Ramos (cell line): ENCODE measurements at regions not wholly inside any gene's neighbourhood (a gene's known extent, or its start where the extent isn't known, plus 50 kb on each side); places are given as distances from the start of the nearest gene placed in this dataset.

Experiments used
- in situ Hi-C: fragments of 300-500 bp; cut with MboI; formaldehyde crosslinking; loops from one replicate; pipeline ENCODE4 v1.14.3; 2022; ENCODE audit warnings: low sequenced_read_pairs; ENCODE audit not compliant: unreplicated experiment

GRCh38 chrX:10045327-10046000, 78.3 kb downstream of the CLDN34 start:
- in situ Hi-C loops: no loop called here

- in situ Hi-C loops: no loop called here
Measured at GRCh38 chrX:10047133-10047532, 80.0 kb downstream of the CLDN34 start.

GRCh38 chrX:10047631-10048030, 80.5 kb downstream of the CLDN34 start:
- in situ Hi-C loops: no loop called here

GRCh38 chrX:10048076-10048475, 80.9 kb downstream of the CLDN34 start:
- in situ Hi-C loops: no loop called here

- in situ Hi-C loops: no loop called here
Measured at GRCh38 chrX:10048707-10049106, 81.5 kb downstream of the CLDN34 start.

GRCh38 chrX:10049236-10049635, 82.1 kb downstream of the CLDN34 start:
- in situ Hi-C loops: no loop called here

GRCh38 chrX:10050481-10050880, 83.3 kb downstream of the CLDN34 start:
- in situ Hi-C loops: no loop called here

- in situ Hi-C loops: no loop called here
Measured at GRCh38 chrX:10051866-10052480, 84.8 kb downstream of the CLDN34 start.

- in situ Hi-C loops: no loop called here
Measured at GRCh38 chrX:10052906-10053625, 85.9 kb downstream of the CLDN34 start.

- in situ Hi-C loops: no loop called here
Measured at GRCh38 chrX:10054396-10054795, 87.2 kb downstream of the CLDN34 start.

- in situ Hi-C loops: no loop called here
Measured at GRCh38 chrX:10055430-10055829, 88.3 kb downstream of the CLDN34 start.

GRCh38 chrX:10062352-10062751, 94.4 kb upstream of the CLCN4 start:
- in situ Hi-C loops: no loop called here

- in situ Hi-C loops: no loop called here
Measured at GRCh38 chrX:10062980-10063379, 93.8 kb upstream of the CLCN4 start.

- in situ Hi-C loops: no loop called here
Measured at GRCh38 chrX:10064736-10065135, 92.0 kb upstream of the CLCN4 start.

- in situ Hi-C loops: no loop called here
Measured at GRCh38 chrX:10070714-10071436, 85.9 kb upstream of the CLCN4 start.

- in situ Hi-C loops: no loop called here
Measured at GRCh38 chrX:10071451-10072144, 85.2 kb upstream of the CLCN4 start.

- in situ Hi-C loops: no loop called here
Measured at GRCh38 chrX:10072786-10073568, 83.8 kb upstream of the CLCN4 start.

GRCh38 chrX:10073671-10074070, 83.1 kb upstream of the CLCN4 start:
- in situ Hi-C loops: no loop called here

GRCh38 chrX:10074241-10074941, 82.4 kb upstream of the CLCN4 start:
- in situ Hi-C loops: no loop called here
